H1 (cell line): ENCODE measurements at regions not wholly inside any gene's neighbourhood (a gene's known extent, or its start where the extent isn't known, plus 50 kb on each side); places are given as distances from the start of the nearest gene placed in this dataset.

ENCODE experiments used
- BRCA1 ChIP-seq: IDR thresholded peaks from 2 replicates; pipeline ENCODE4 v1.6.1; 2012; ENCODE audit warnings: low read depth, low read length, improper control_type of control experiment
- FOSL1 ChIP-seq: IDR thresholded peaks from 2 replicates; pipeline ENCODE4 v1.6.1; 2011; ENCODE audit warnings: mild to moderate bottlenecking, low read depth, low read length, moderate library complexity; ENCODE audit not compliant: insufficient read depth

DNA sequence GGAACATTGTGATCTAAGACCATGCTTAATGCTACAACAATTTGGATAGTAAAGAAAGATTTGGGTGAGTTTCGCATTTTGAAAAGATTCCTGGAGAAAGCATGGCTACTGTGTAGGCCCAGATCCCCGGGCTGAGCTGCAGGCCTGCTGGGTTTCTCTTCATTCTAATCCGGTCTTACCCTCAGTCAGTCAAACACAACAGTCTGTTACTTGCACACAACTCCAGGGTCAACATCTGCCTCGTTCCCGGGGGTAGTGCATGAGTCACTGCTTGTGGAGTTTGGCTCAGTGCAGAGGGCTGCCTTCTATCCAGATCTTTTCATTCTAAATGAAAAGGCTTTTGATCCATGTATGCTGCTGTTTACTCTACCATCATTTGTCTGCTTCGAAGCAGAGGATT lies 60.4 kb upstream of the SEL1L start (continued):
- no peak for TF ChIP-seq BRCA1
- no peak for TF ChIP-seq FOSL1
